ENCODE measurements at regions not wholly inside any gene's neighbourhood (a gene's known extent, or its start where the extent isn't known, plus 50 kb on each side); places are given as distances from the start of the nearest gene placed in this dataset.

DNA sequence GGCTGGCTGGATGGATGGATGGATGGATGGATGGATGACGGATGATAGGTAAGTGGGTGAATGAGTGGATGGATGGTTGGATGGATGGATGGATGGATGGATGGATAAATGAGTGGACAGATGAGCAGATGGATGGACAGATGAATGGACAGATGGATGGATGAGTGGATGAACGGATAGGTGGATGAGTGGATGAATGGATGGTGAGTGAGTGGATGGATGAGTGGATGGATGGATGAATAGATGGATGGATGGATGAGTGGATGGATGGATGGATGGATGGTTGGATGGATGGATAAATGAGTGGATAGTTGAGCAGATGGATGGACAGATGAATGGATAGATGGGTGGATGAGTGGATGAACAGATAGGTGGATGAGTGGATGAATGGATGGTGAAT lies 340.7 kb upstream of the AUTS2 start:
- Histone ChIP-seq H3K4me3 (ENCODE audit: low read length, poor library complexity, severe bottlenecking) (no peak overlapping the region), H3K27me3 (ENCODE audit: insufficient read depth, low read length, poor library complexity, severe bottlenecking) (no peaks in the 10 kb centered on the region), H3K4me1 (ENCODE audit: insufficient read depth, low read length, poor library complexity, severe bottlenecking) (no peaks in the 10 kb centered on the region), H3K9me2 (replicated peaks; ENCODE audit: low read depth, low read length) (no peaks in the 10 kb centered on the region), H3K9ac (ENCODE audit: low read depth, low read length, poor library complexity, severe bottlenecking) (no peak overlapping the region), H2AFZ (ENCODE audit: low read length) (no peak overlapping the region), H3K79me2 (ENCODE audit: insufficient read depth, low read length) (no peaks in the 10 kb centered on the region), H3K4me2 (ENCODE audit: low read depth, low read length, poor library complexity, severe bottlenecking) (no peak overlapping the region), H3K9me3 (ENCODE audit: insufficient read depth, low read depth, low read length) (no peaks in the 10 kb centered on the region; the same call in 1 of the 2 replicates), H4K20me1 (ENCODE audit: insufficient read depth, low read length, poor library complexity, severe bottlenecking) (no peaks in the 10 kb centered on the region), H3F3A (ENCODE audit: low read depth) (no peaks in the 10 kb centered on the region), H3K36me3 (ENCODE audit: insufficient read depth, low read length) (no peaks in the 10 kb centered on the region)
- TF ChIP-seq, protein P1, sequence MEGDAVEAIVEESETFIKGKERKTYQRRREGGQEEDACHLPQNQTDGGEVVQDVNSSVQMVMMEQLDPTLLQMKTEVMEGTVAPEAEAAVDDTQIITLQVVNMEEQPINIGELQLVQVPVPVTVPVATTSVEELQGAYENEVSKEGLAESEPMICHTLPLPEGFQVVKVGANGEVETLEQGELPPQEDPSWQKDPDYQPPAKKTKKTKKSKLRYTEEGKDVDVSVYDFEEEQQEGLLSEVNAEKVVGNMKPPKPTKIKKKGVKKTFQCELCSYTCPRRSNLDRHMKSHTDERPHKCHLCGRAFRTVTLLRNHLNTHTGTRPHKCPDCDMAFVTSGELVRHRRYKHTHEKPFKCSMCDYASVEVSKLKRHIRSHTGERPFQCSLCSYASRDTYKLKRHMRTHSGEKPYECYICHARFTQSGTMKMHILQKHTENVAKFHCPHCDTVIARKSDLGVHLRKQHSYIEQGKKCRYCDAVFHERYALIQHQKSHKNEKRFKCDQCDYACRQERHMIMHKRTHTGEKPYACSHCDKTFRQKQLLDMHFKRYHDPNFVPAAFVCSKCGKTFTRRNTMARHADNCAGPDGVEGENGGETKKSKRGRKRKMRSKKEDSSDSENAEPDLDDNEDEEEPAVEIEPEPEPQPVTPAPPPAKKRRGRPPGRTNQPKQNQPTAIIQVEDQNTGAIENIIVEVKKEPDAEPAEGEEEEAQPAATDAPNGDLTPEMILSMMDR (conservative IDR thresholded peaks at IDR 0.05; ENCODE audit: low read length), result no peak
- no peak for TF ChIP-seq EZH2phosphoT487 (IDR thresholded peaks at IDR 0.05; ENCODE audit: borderline replicate concordance)

DNA sequence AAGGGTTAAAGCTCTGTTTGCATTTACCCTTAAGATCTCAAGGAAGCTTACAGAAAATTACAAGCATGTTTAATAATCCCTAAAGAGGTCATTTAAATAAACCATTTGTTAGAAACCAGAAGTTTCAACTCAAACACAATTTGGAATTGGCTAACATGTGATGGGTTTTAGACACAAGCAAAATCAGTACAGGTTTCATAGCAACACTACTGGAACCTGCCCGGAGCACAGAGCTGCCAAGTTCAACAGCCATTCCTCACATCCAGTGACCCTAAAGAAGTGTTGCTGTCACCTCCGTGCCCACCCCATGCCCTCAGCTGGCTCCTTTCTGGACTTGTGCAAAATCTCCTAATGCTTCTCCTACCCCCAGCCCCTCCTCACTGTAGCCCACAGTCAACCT lies 338.8 kb upstream of the AUTS2 start:
- no peaks in the 10 kb centered on the region for H3F3A ChIP-seq (ENCODE audit: low read depth)
- no peak overlapping the region for H2AFZ ChIP-seq (ENCODE audit: low read length)
- H4K20me1 ChIP-seq (ENCODE audit: insufficient read depth, low read length, poor library complexity, severe bottlenecking), result no peaks in the 10 kb centered on the region
- H3K9me3 ChIP-seq (ENCODE audit: insufficient read depth, low read depth, low read length), result no peaks in the 10 kb centered on the region; the same call in 1 of the 2 replicates
- no peaks in the 10 kb centered on the region for H3K36me3 ChIP-seq (ENCODE audit: insufficient read depth, low read length)
- H3K79me2 ChIP-seq (ENCODE audit: insufficient read depth, low read length), result no peaks in the 10 kb centered on the region
- H3K9me2 ChIP-seq (replicated peaks; ENCODE audit: low read depth, low read length), result no peaks in the 10 kb centered on the region
- H3K9ac ChIP-seq (ENCODE audit: low read depth, low read length, poor library complexity, severe bottlenecking), result no peak overlapping the region
- TF ChIP-seq, protein P1 (conservative IDR thresholded peaks at IDR 0.05; ENCODE audit: low read length), result no peak
- no peak for TF ChIP-seq EZH2phosphoT487 (IDR thresholded peaks at IDR 0.05; ENCODE audit: borderline replicate concordance)
- H3K27me3 ChIP-seq (ENCODE audit: insufficient read depth, low read length, poor library complexity, severe bottlenecking), result no peaks in the 10 kb centered on the region
- H3K4me3 ChIP-seq (ENCODE audit: low read length, poor library complexity, severe bottlenecking), result no peak overlapping the region
- no peaks in the 10 kb centered on the region for H3K4me1 ChIP-seq (ENCODE audit: insufficient read depth, low read length, poor library complexity, severe bottlenecking)
- H3K4me2 ChIP-seq (ENCODE audit: low read depth, low read length, poor library complexity, severe bottlenecking), result no peak overlapping the region

DNA sequence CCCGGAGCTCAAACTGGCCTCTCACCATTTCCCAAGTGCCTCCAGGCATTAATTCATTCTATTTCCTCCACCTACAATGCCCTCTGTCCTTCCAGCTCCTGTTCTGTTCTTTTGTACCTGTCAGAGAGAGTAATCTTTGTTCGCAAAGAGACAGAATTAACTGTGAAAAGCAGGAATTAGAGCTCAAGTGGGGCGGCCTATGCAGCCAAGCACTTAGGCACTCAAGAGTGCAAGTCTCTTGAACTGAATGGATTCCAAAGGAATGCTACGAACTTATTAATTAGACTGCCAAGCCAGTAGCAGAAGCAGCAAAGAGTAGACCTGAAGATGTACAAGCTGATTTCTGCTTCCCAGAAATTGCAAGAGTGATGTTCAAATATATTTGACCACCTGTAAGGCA lies 338.3 kb upstream of the AUTS2 start:
- H3K4me3 ChIP-seq (ENCODE audit: low read length, poor library complexity, severe bottlenecking), result no peak overlapping the region
- no peaks in the 10 kb centered on the region for H3K36me3 ChIP-seq (ENCODE audit: insufficient read depth, low read length)
- TF ChIP-seq, protein P1 (conservative IDR thresholded peaks at IDR 0.05; ENCODE audit: low read length), result no peak
- no peaks in the 10 kb centered on the region for H3K4me1 ChIP-seq (ENCODE audit: insufficient read depth, low read length, poor library complexity, severe bottlenecking)
- H3F3A ChIP-seq (ENCODE audit: low read depth), result no peaks in the 10 kb centered on the region
- no peaks in the 10 kb centered on the region for H4K20me1 ChIP-seq (ENCODE audit: insufficient read depth, low read length, poor library complexity, severe bottlenecking)
- H3K9ac ChIP-seq (ENCODE audit: low read depth, low read length, poor library complexity, severe bottlenecking), result no peak overlapping the region
- no peaks in the 10 kb centered on the region for H3K27me3 ChIP-seq (ENCODE audit: insufficient read depth, low read length, poor library complexity, severe bottlenecking)
- H3K9me2 ChIP-seq (replicated peaks; ENCODE audit: low read depth, low read length), result no peaks in the 10 kb centered on the region
- H3K79me2 ChIP-seq (ENCODE audit: insufficient read depth, low read length), result no peaks in the 10 kb centered on the region
- H3K9me3 ChIP-seq (ENCODE audit: insufficient read depth, low read depth, low read length), result no peaks in the 10 kb centered on the region; the same call in 1 of the 2 replicates
- no peak overlapping the region for H3K4me2 ChIP-seq (ENCODE audit: low read depth, low read length, poor library complexity, severe bottlenecking)
- no peak overlapping the region for H2AFZ ChIP-seq (ENCODE audit: low read length)
